ENCODE measurements at regions not wholly inside any gene's neighbourhood (a gene's known extent, or its start where the extent isn't known, plus 50 kb on each side); places are given as distances from the start of the nearest gene placed in this dataset.

DNA sequence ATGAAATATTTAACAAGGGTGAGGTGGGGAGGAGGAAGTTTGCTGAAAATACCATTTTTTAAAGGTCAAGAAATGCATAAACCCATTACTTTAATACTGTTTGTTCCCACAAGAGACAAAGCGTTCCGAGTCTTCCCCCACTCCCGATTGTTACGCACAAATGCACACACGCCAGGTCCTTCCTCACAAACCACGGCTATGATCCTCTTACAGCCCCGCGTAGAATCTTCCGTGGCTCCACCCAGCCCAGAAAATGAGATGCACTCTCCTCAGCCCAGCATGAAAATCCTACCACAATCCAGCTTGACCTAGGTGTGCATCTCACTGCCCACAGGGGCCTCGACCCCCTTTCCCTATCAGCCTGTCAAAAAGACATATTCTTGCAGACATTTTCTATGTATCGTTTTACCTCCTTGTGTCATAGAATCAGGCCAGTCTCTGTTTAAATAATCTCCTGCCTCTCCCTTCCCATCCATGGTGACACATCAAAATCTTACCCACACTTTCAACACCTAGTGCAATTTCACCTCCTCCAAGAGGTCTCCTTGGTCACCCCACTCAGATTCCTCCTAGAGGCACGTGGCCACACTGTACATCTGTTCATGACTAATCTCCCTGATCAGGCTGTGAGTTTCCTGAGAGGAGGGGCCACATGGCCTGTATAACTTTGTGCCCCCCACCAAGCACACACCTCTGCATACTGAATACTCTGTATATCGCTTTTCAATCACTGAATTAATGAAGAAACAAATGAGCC lies 491.0 kb upstream of the KLHL29 start:
- no peak overlapping the region for H3K4me3 ChIP-seq
- H3K36me3 ChIP-seq (ENCODE audit: low read depth, missing control alignments) = no peaks in the 10 kb centered on the region
- TF ChIP-seq POLR2A (IDR thresholded peaks at IDR 0.05) = no peak
- TF ChIP-seq, protein P1, sequence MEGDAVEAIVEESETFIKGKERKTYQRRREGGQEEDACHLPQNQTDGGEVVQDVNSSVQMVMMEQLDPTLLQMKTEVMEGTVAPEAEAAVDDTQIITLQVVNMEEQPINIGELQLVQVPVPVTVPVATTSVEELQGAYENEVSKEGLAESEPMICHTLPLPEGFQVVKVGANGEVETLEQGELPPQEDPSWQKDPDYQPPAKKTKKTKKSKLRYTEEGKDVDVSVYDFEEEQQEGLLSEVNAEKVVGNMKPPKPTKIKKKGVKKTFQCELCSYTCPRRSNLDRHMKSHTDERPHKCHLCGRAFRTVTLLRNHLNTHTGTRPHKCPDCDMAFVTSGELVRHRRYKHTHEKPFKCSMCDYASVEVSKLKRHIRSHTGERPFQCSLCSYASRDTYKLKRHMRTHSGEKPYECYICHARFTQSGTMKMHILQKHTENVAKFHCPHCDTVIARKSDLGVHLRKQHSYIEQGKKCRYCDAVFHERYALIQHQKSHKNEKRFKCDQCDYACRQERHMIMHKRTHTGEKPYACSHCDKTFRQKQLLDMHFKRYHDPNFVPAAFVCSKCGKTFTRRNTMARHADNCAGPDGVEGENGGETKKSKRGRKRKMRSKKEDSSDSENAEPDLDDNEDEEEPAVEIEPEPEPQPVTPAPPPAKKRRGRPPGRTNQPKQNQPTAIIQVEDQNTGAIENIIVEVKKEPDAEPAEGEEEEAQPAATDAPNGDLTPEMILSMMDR (IDR thresholded peaks at IDR 0.05) = no peak
- no peaks in the 10 kb centered on the region for H3K27me3 ChIP-seq
- no peak overlapping the region for H3K27ac ChIP-seq
- DNase-seq = no peak
- H3K9me3 ChIP-seq = no peaks in the 10 kb centered on the region
- intact Hi-C loops (cut with DNase I; ENCODE audit: low total_unique reads) = no loop called here
- H3K4me1 ChIP-seq = no peaks in the 10 kb centered on the region
- WGBS, 2 donors = 80 to 82% methylated on average over 13 of the region's 13 CpGs

DNA sequence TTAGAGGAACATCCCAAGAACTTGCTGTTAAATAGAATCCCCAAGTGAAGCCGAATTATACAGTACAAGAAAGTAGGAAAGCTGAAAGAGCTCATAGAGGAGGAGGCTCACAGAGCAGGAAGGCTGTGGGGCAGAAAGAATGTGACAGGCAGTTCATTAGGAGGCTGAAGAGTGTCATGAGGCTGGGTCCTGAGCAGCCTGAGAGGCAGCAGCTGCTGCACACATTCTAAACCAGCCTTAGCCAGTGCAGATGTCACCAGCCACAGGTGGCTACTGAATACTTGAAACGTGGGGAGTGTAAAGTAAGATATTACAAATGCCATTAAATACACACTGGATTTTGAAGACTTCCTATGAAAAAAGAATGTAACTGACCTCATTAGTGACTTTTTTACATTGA lies 490.2 kb upstream of the KLHL29 start:
- no peaks in the 10 kb centered on the region for H3K4me1 ChIP-seq
- TF ChIP-seq, protein P1 (IDR thresholded peaks at IDR 0.05) = no peak
- TF ChIP-seq POLR2A (IDR thresholded peaks at IDR 0.05) = no peak
- no peaks in the 10 kb centered on the region for H3K9me3 ChIP-seq
- H3K4me3 ChIP-seq = no peak overlapping the region
- H3K27ac ChIP-seq = no peak overlapping the region
- 56 to 62% methylated on average over 2 of the region's 2 CpGs for WGBS, 2 donors
- H3K36me3 ChIP-seq (ENCODE audit: low read depth, missing control alignments) = no peaks in the 10 kb centered on the region
- no peaks in the 10 kb centered on the region for H3K27me3 ChIP-seq
- no peak for DNase-seq
- intact Hi-C loops (cut with DNase I; ENCODE audit: low total_unique reads) = no loop called here

DNA sequence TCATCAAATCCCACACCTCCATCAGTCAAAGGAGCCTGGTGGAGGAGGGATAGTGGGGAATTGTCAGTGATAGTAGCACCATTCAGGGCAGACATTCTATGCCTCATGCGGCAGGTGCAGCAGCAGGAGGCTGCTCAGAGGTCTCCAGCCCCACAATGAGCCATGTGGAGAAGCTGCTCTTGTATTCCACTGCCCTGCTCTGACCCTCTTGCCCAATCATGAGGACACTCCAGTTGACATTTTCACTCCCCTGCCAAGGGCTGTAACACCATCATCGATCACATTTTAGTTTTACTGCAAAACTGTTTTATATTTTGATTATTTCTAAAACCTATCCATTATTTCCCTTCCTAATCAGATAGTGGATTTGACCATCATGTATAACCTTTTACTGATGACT lies 487.6 kb upstream of the KLHL29 start:
- intact Hi-C loops (cut with DNase I; ENCODE audit: low total_unique reads) = no loop called here
- Histone ChIP-seq H3K27me3 (no peaks in the 10 kb centered on the region), H3K9me3 (no peaks in the 10 kb centered on the region), H3K27ac (no peak overlapping the region), H3K4me1 (no peaks in the 10 kb centered on the region), H3K4me3 (no peak overlapping the region), H3K36me3 (ENCODE audit: low read depth, missing control alignments) (no peaks in the 10 kb centered on the region)
- TF ChIP-seq POLR2A (IDR thresholded peaks at IDR 0.05) = no peak
- TF ChIP-seq, protein P1 (IDR thresholded peaks at IDR 0.05) = no peak
- DNase-seq = no peak
- 83 to 90% methylated on average over 2 of the region's 2 CpGs for whole genome bisulfite sequencing, 2 donors

DNA sequence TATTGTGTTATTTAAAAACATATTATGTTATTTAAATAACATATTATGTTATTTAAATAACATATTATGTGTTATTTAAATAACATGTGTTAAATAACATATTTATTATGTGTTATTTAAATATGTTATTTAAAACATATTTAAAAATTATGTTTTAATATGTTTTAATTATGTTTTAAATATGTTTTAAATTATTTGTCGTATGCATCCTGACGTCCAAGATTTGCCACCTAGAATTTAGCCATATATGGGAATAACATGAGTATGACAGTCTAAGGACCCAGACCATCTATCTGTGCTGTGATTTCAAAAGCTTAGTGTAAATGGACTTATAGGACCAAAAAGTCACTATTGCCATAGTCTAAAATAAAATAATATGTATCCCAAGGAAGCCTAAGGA lies 484.3 kb upstream of the KLHL29 start:
- Histone ChIP-seq H3K4me3 (no peak overlapping the region), H3K4me1 (no peaks in the 10 kb centered on the region), H3K27ac (no peak overlapping the region), H3K36me3 (ENCODE audit: low read depth, missing control alignments) (no peaks in the 10 kb centered on the region), H3K9me3 (no peaks in the 10 kb centered on the region), H3K27me3 (no peaks in the 10 kb centered on the region)
- TF ChIP-seq POLR2A (IDR thresholded peaks at IDR 0.05) = no peak
- TF ChIP-seq, protein P1 (IDR thresholded peaks at IDR 0.05) = no peak
- WGBS, 2 donors = 94 to 98% methylated on average over 2 of the region's 2 CpGs
- no peak for DNase-seq
- intact Hi-C loops (cut with DNase I; ENCODE audit: low total_unique reads) = no loop called here

Measured in testis (tissue), 2 donors.